SK-N-SH (cell line): ENCODE measurements at regions not wholly inside any gene's neighbourhood (a gene's known extent, or its start where the extent isn't known, plus 50 kb on each side); places are given as distances from the start of the nearest gene placed in this dataset.

Source experiments
- CTCF ChIA-PET: fragments of 300-600, 350-600 bp; formaldehyde crosslinking; extraction: SDS; loops from one replicate; lab custom pipeline; 2021; lab: Yijun Ruan, JAX
- POLR2A ChIA-PET: fragments of 350-600 bp; sonication (Branson Sonifier 250); formaldehyde crosslinking; extraction: SDS; loops from one replicate; lab custom pipeline; 2020; ENCODE audit warnings: antibody characterized with exemption, inconsistent platforms; lab: Yijun Ruan, JAX
- DNase-seq: peaks from one replicate; pipeline ENCODE4 v3.0.0; 2012
- H2AFZ ChIP-seq: fragments of 200-600 bp; sonication (generic); 2 replicates; pipeline ENCODE4 v1.8.1; 2016; ENCODE audit warnings: antibody characterized with exemption, mild to moderate bottlenecking, low read depth
- H3F3A ChIP-seq: fragments of 200-600 bp; sonication (generic); replicated peaks from 2 replicates; pipeline ENCODE3; 2016; ENCODE audit warnings: antibody characterized with exemption, mild to moderate bottlenecking; ENCODE audit not compliant: insufficient read depth
- H3K27ac ChIP-seq, 2 experiments: fragments of 200-500 bp in 1 of 2; fragments of 200-600 bp in 1 of 2; sonication (Bioruptor generic) in 1 of 2; sonication (generic), shearing (Covaris generic) in 1 of 2; 2 replicates each; pipeline versions ENCODE4 v1.5.1 to v1.6.1; 2014 to 2016; ENCODE audit warnings: low read depth in 2 of 2, inconsistent platforms in 1 of 2, low read length in 1 of 2, mild to moderate bottlenecking in 1 of 2, mixed read lengths in 1 of 2
- H3K27me3 ChIP-seq: fragments of 200-600 bp; sonication (generic), shearing (Covaris generic); 2 replicates; pipeline ENCODE4 v1.6.1; 2016; ENCODE audit warnings: mixed run types; ENCODE audit not compliant: insufficient read depth
- H3K36me3 ChIP-seq, 2 experiments: fragments of 200-500 bp in 1 of 2; fragments of 200-600 bp in 1 of 2; sonication (Bioruptor generic) in 1 of 2; sonication (generic) in 1 of 2; replicated peaks in 1 of 2; 2 replicates each; pipeline versions ENCODE3 to v1.5.1; 2014 to 2016; ENCODE audit warnings: low read length in 1 of 2, mild to moderate bottlenecking in 1 of 2; ENCODE audit not compliant: insufficient read depth in 2 of 2, control insufficient read depth in 1 of 2
- H3K4me1 ChIP-seq, 2 experiments: fragments of 200-500 bp in 1 of 2; fragments of 200-600 bp in 1 of 2; sonication (Bioruptor generic) in 1 of 2; sonication (generic), shearing (Covaris generic) in 1 of 2; 2 replicates each; pipeline versions ENCODE4 v1.5.1 to v1.6.1; 2014 to 2016; ENCODE audit warnings: low read depth in 1 of 2, low read length in 1 of 2, mixed run types in 1 of 2; ENCODE audit not compliant: insufficient read depth in 2 of 2, control insufficient read depth in 1 of 2
- H3K4me2 ChIP-seq: fragments of 200-600 bp; sonication (generic), shearing (Covaris generic); 2 replicates; pipeline ENCODE4 v1.6.1; 2017; ENCODE audit warnings: mixed run types
- H3K4me3 ChIP-seq, 2 experiments: fragments of 200-500 bp in 1 of 2; fragments of 200-600 bp in 1 of 2; sonication (Bioruptor generic) in 1 of 2; sonication (generic), shearing (Covaris generic) in 1 of 2; 2 replicates each; pipeline versions ENCODE4 v1.5.1 to v1.8.1; 2014 to 2016; ENCODE audit warnings: low read depth in 2 of 2, inconsistent platforms in 1 of 2, low read length in 1 of 2, mild to moderate bottlenecking in 1 of 2, mixed read lengths in 1 of 2, moderate library complexity in 1 of 2
- H3K79me2 ChIP-seq: fragments of 200-600 bp; sonication (generic); 2 replicates; pipeline ENCODE4 v1.8.1; 2017; ENCODE audit warnings: mild to moderate bottlenecking; ENCODE audit not compliant: insufficient read depth
- H3K9ac ChIP-seq: fragments of 200-600 bp; sonication (generic); 2 replicates; pipeline ENCODE4 v1.6.1; 2017; ENCODE audit warnings: mixed run types
- H3K9me2 ChIP-seq: fragments of 200-600 bp; sonication (generic); 2 replicates; pipeline ENCODE4 v1.6.1; 2017; ENCODE audit warnings: mixed run types
- H3K9me3 ChIP-seq: fragments of 200-600 bp; sonication (generic); 2 replicates; pipeline ENCODE4 v1.6.1; 2017; ENCODE audit warnings: mixed run types, mild to moderate bottlenecking, moderate library complexity
- H4K20me1 ChIP-seq: fragments of 200-600 bp; sonication (generic); 2 replicates; pipeline ENCODE4 v1.6.1; 2017; ENCODE audit warnings: mild to moderate bottlenecking, mixed run types; ENCODE audit not compliant: insufficient read depth
- CTCF ChIP-seq: fragments of 200-600 bp; sonication (generic); IDR thresholded peaks from 2 replicates; pipeline ENCODE4 v1.6.1; 2017; ENCODE audit warnings: antibody characterized with exemption, mild to moderate bottlenecking, moderate library complexity
- ELF1 ChIP-seq: IDR thresholded peaks from 2 replicates; pipeline ENCODE4 v1.4.0; 2012
- EP300 ChIP-seq, 2 experiments: IDR thresholded peaks; 2 replicates each; pipeline versions ENCODE4 v1.4.0 to v1.6.1; 2012; ENCODE audit warnings: borderline replicate concordance in 1 of 2, low read depth in 1 of 2, low read length in 1 of 2
- EZH2phosphoT487 ChIP-seq: fragments of 200-600 bp; sonication (generic); IDR thresholded peaks from 2 replicates; pipeline ENCODE4 v1.6.1; 2017; ENCODE audit warnings: low read depth, mixed run types, mild to moderate bottlenecking, antibody characterized with exemption, moderate library complexity, borderline replicate concordance
- FOXJ3 ChIP-seq: sonication (generic); formaldehyde crosslinking; IDR thresholded peaks from 2 replicates; pipeline ENCODE4 v1.5.1; 2020; ENCODE audit warnings: mild to moderate bottlenecking, missing genetic modification reagents
- GABPA ChIP-seq: IDR thresholded peaks from 2 replicates; pipeline ENCODE4 v1.4.0; 2012; ENCODE audit warnings: low read depth, mild to moderate bottlenecking
- GATA2 ChIP-seq: sonication (generic); formaldehyde crosslinking; IDR thresholded peaks from 2 replicates; pipeline ENCODE4 v1.5.0; 2020; ENCODE audit warnings: mild to moderate bottlenecking, missing genetic modification reagents
- MAX ChIP-seq: IDR thresholded peaks from 2 replicates; pipeline ENCODE4 v1.4.0; 2012; ENCODE audit warnings: low read depth
- MEF2A ChIP-seq: IDR thresholded peaks from 2 replicates; pipeline ENCODE4 v1.4.0; 2012; ENCODE audit warnings: low read depth, borderline replicate concordance
- MXI1 ChIP-seq: IDR thresholded peaks from 2 replicates; pipeline ENCODE4 v1.6.1; 2012; ENCODE audit warnings: mild to moderate bottlenecking, low read depth, low read length, improper control_type of control experiment
- POLR2AphosphoS5 ChIP-seq: IDR thresholded peaks from 2 replicates; pipeline ENCODE4 v1.6.1; 2012; ENCODE audit warnings: low read depth, low read length
- RAD21 ChIP-seq: IDR thresholded peaks from 2 replicates; pipeline ENCODE4 v1.6.1; 2012; ENCODE audit warnings: mild to moderate bottlenecking, low read length
- REST ChIP-seq: IDR thresholded peaks from 2 replicates; pipeline ENCODE4 v1.6.1; 2012; ENCODE audit warnings: mild to moderate bottlenecking, low read depth, low read length, moderate library complexity
- RFX5 ChIP-seq: IDR thresholded peaks from 2 replicates; pipeline ENCODE4 v1.6.1; 2012; ENCODE audit warnings: mild to moderate bottlenecking, improper control_type of control experiment, low read length
- RXRA ChIP-seq: IDR thresholded peaks from 2 replicates; pipeline ENCODE4 v1.4.0; 2012; ENCODE audit warnings: low read depth, mild to moderate bottlenecking, borderline replicate concordance
- SIN3A ChIP-seq: IDR thresholded peaks from 2 replicates; pipeline ENCODE4 v1.6.1; 2012; ENCODE audit warnings: low read depth, mild to moderate bottlenecking, low read length, moderate library complexity, borderline replicate concordance
- SMC3 ChIP-seq: IDR thresholded peaks from 2 replicates; pipeline ENCODE4 v1.6.1; 2012; ENCODE audit warnings: low read depth, low read length, improper control_type of control experiment
- TAF1 ChIP-seq: IDR thresholded peaks from 2 replicates; pipeline ENCODE4 v1.6.1; 2012; ENCODE audit warnings: low read depth, mild to moderate bottlenecking, low read length, moderate library complexity, borderline replicate concordance
- TCF12 ChIP-seq: IDR thresholded peaks from 2 replicates; pipeline ENCODE4 v1.4.0; 2012
- TEAD4 ChIP-seq: IDR thresholded peaks from 2 replicates; pipeline ENCODE4 v1.4.0; 2012; ENCODE audit warnings: mild to moderate bottlenecking, borderline replicate concordance; ENCODE audit not compliant: insufficient read depth
- WGBS: methylation state at CpG from one replicate; pipeline ENCODE4 v1.1.6; 2017; ENCODE audit warnings: low lambda C conversion rate; 5-methylcytosine and 5-hydroxymethylcytosine counted together

- WGBS: 15% methylated on average over 3 of the region's 3 CpGs
- Histone ChIP-seq H3F3A (no peaks in the 10 kb centered on the region), H4K20me1 (no peaks in the 10 kb centered on the region), H3K27ac (no peak overlapping the region), H3K9me2 (no peaks in the 10 kb centered on the region), H3K4me2 (no peak overlapping the region), H3K27me3 (no peaks in the 10 kb centered on the region), H3K79me2 (no peaks in the 10 kb centered on the region), H3K36me3 (no peaks in the 10 kb centered on the region), H2AFZ (no peak overlapping the region), H3K9ac (no peak overlapping the region), H3K4me3 (no peak overlapping the region), H3K9me3 (no peaks in the 10 kb centered on the region), H3K4me1 (no peaks in the 10 kb centered on the region)
- CTCF ChIA-PET: no interaction called here
- POLR2A ChIA-PET: no interaction called here
- TF ChIP-seq CTCF (no peak), EP300 (IDR thresholded peaks at IDR 0.05; ENCODE audit: borderline replicate concordance in 1 of 2, low read depth in 1 of 2, low read length in 1 of 2) (no peak), MEF2A (no peak), GATA2 (CRISPR knock-in tag) (no peak), RAD21 (no peak), TEAD4 (no peak), FOXJ3 (CRISPR knock-in tag) (no peak), TAF1 (no peak), REST (no peak), POLR2AphosphoS5 (no peak), SIN3A (no peak), GABPA (no peak), SMC3 (no peak), MAX (no peak), EZH2phosphoT487 (no peak), ELF1 (no peak), RXRA (no peak), MXI1 (no peak), TCF12 (no peak), RFX5 (no peak)
- no peak for DNase-seq
Observed at GRCh38 chr4:146041139-146042004, 102.7 kb upstream of the ZNF827 start.
